Pancreas (tissue), 10 donors: ENCODE measurements at regions not wholly inside any gene's neighbourhood (a gene's known extent, or its start where the extent isn't known, plus 50 kb on each side); places are given as distances from the start of the nearest gene placed in this dataset.

Experiments used
- ATAC-seq, 4 donors: fragments of 200-7000 bp; cut with Tn5 transposase; one replicate each; pipeline versions ENCODE4 v1.8.0 to v1.9.1; 2020; ENCODE audit warnings: mild to moderate bottlenecking in 4 of 4, moderate library complexity in 4 of 4
- DNase-seq, 6 donors: peaks; one replicate each; pipeline ENCODE4 v3.0.0-alpha.2; 2020
- FAIRE-seq: peaks from 2 replicates; lab custom pipeline; 2012; peaks lifted over from hg19 to GRCh38; lab: Jason Lieb, UNC
- H3K27ac ChIP-seq, 4 donors: fragments of 200-600 bp; sonication (generic); 1 replicate in 3 of 4; 2 replicates in 1 of 4; pipeline versions ENCODE4 v1.5.0 to v1.8.0; 2020
- H3K27me3 ChIP-seq, 4 donors: fragments of 200-600 bp; one replicate each; pipeline ENCODE4 v1.8.0; 2021
- H3K36me3 ChIP-seq, 3 donors: fragments of 200-600 bp; sonication (generic) in 1 of 3; one replicate each; pipeline versions ENCODE4 v1.5.0 to v1.8.0; 2020 to 2021
- H3K4me1 ChIP-seq, 3 donors: fragments of 200-600 bp; one replicate each; pipeline ENCODE4 v1.8.0; 2021
- H3K4me3 ChIP-seq, 4 donors: fragments of 200-600 bp; sonication (generic) in 2 of 4; one replicate each; pipeline versions ENCODE4 v1.5.0 to v1.8.0; 2020 to 2021
- H3K9me3 ChIP-seq, 4 donors: fragments of 200-600 bp; one replicate each; pipeline ENCODE4 v1.8.0; 2021
- CTCF ChIP-seq, 4 donors: fragments of 200-600 bp; sonication (generic) in 3 of 4; IDR thresholded peaks; one replicate each; pipeline versions ENCODE4 v1.5.0 to v1.8.0; 2021; ENCODE audit warnings: antibody characterized with exemption in 4 of 4
- whole genome bisulfite sequencing, 2 donors: extraction: QIAGEN DNeasy Blood & Tissue Kit; methylation state at CpG; one replicate each; pipeline ENCODE4 v1.1.7; 2013; 5-methylcytosine and 5-hydroxymethylcytosine counted together
- intact Hi-C, 3 donors: fragments of 100-400 bp; cut with DNase I; formaldehyde crosslinking; loops; one replicate each; pipeline versions ENCODE4 v1.11.1 to v1.14.2; 2022
- donor health status: healthy with polysubstance abuse.
- donor health status: DM: no; HTN: no; CAD: no; lungs with moderate emphysema.
- donor health status: DM: no; HTN: no; CAD: no.
- donor health status: control.
- donor health status: control.
- donor health status: Bipolar disorder and iron deficiency.
- donor health status: DM: yes; HTN: yes; CAD: no.
- donor health status: DM: no; HTN: no; CAD: no.
- donor health status: DM: no; HTN: no; CAD: no.
- donor health status: DM: yes; HTN: yes; CAD: no.

GRCh38 chr1:112054510-112054909 is 65.0 kb upstream of the KCND3 start:
- WGBS, 2 donors = 95 to 96% methylated on average over 2 of the region's 2 CpGs
- intact Hi-C loops = no loop called here

GRCh38 chr1:112056354-112056753 is 66.9 kb upstream of the KCND3 start:
- no peak for FAIRE-seq
- intact Hi-C loops = no loop called here
- H3K4me1 ChIP-seq = no peaks in the 10 kb centered on the region
- no peaks in the 10 kb centered on the region for H3K36me3 ChIP-seq
- no peak for DNase-seq
- no peak overlapping the region for H3K4me3 ChIP-seq
- no peaks in the 10 kb centered on the region for H3K9me3 ChIP-seq
- H3K27me3 ChIP-seq = no peaks in the 10 kb centered on the region
- TF ChIP-seq CTCF (IDR thresholded peaks at IDR 0.05) = no peak
- no peak overlapping the region for H3K27ac ChIP-seq
- no peak for ATAC-seq
- WGBS, 2 donors = 49 to 54% methylated on average over 5 of the region's 5 CpGs

More at GRCh38 chr1:112054510-112054909, 65.0 kb upstream of the KCND3 start:
- Histone ChIP-seq H3K36me3 (no peaks in the 10 kb centered on the region), H3K9me3 (no peaks in the 10 kb centered on the region), H3K4me3 (no peak overlapping the region), H3K27me3 (no peaks in the 10 kb centered on the region), H3K4me1 (no peaks in the 10 kb centered on the region), H3K27ac (no peak overlapping the region)
- no peak for FAIRE-seq
- TF ChIP-seq CTCF (IDR thresholded peaks at IDR 0.05) = no peak
- no peak for DNase-seq
- ATAC-seq = no peak

GRCh38 chr1:112057736-112058135 is 68.3 kb upstream of the KCND3 start:
- FAIRE-seq (no peak), DNase-seq (no peak), ATAC-seq (no peak)
- Histone ChIP-seq H3K36me3 (no peaks in the 10 kb centered on the region), H3K27ac (no peak overlapping the region), H3K4me1 (no peaks in the 10 kb centered on the region), H3K9me3 (no peaks in the 10 kb centered on the region), H3K27me3 (no peaks in the 10 kb centered on the region), H3K4me3 (no peak overlapping the region)
- intact Hi-C loops = no loop called here
- TF ChIP-seq CTCF (IDR thresholded peaks at IDR 0.05) = no peak
- 87 to 88% methylated on average over 5 of the region's 5 CpGs for WGBS, 2 donors

- FAIRE-seq = no peak
- WGBS, 2 donors = 75 to 76% methylated on average over 7 of the region's 7 CpGs
- intact Hi-C loops = no loop called here
- no peaks in the 10 kb centered on the region for H3K9me3 ChIP-seq
- no peaks in the 10 kb centered on the region for H3K27me3 ChIP-seq
- H3K4me1 ChIP-seq = no peaks in the 10 kb centered on the region
- ATAC-seq = no peak
- no peaks in the 10 kb centered on the region for H3K36me3 ChIP-seq
- no peak overlapping the region for H3K27ac ChIP-seq
- no peak for DNase-seq
- no peak overlapping the region for H3K4me3 ChIP-seq
- no peak for TF ChIP-seq CTCF (IDR thresholded peaks at IDR 0.05)
Observed at GRCh38 chr1:112058815-112059450, 69.5 kb upstream of the KCND3 start.

GRCh38 chr1:112059679-112060078 is 70.2 kb upstream of the KCND3 start:
- Histone ChIP-seq H3K4me1 (no peaks in the 10 kb centered on the region), H3K27me3 (no peaks in the 10 kb centered on the region), H3K27ac (no peak overlapping the region), H3K36me3 (no peaks in the 10 kb centered on the region), H3K4me3 (no peak overlapping the region), H3K9me3 (no peaks in the 10 kb centered on the region)
- FAIRE-seq = no peak
- intact Hi-C loops = no loop called here
- ATAC-seq = no peak
- WGBS, 2 donors = 77 to 82% methylated on average over 6 of the region's 6 CpGs
- DNase-seq = no peak
- no peak for TF ChIP-seq CTCF (IDR thresholded peaks at IDR 0.05)
